Esophagus muscularis mucosa (tissue), 4 donors: ENCODE measurements at regions not wholly inside any gene's neighbourhood (a gene's known extent, or its start where the extent isn't known, plus 50 kb on each side); places are given as distances from the start of the nearest gene placed in this dataset.

Source experiments
- DNase-seq: peaks from one replicate; pipeline ENCODE4 v3.0.0-alpha.2; 2017; ENCODE audit errors: extremely low spot score
- H3K27ac ChIP-seq, 4 donors: fragments of 200-600 bp; sonication (generic); replicated peaks in 1 of 4; 1 replicate in 3 of 4; 2 replicates in 1 of 4; pipeline ENCODE4 v1.5.1; 2016 to 2019; ENCODE audit warnings: mild to moderate bottlenecking in 1 of 4
- H3K27me3 ChIP-seq, 4 donors: fragments of 200-600 bp; sonication (generic); one replicate each; pipeline versions ENCODE4 v1.5.1 to v1.6.0; 2016 to 2019
- H3K36me3 ChIP-seq, 4 donors: fragments of 200-600 bp; sonication (generic); one replicate each; pipeline ENCODE4 v1.5.1; 2016 to 2019
- H3K4me1 ChIP-seq, 4 donors: fragments of 200-600 bp; sonication (generic); one replicate each; pipeline ENCODE4 v1.5.1; 2016 to 2019
- H3K4me3 ChIP-seq, 4 donors: fragments of 200-600 bp; sonication (generic); 1 replicate in 2 of 4; 2 replicates in 2 of 4; pipeline ENCODE4 v1.5.1; 2016 to 2019; ENCODE audit warnings: mild to moderate bottlenecking in 4 of 4, moderate library complexity in 1 of 4
- H3K9me3 ChIP-seq, 4 donors: fragments of 200-600 bp; sonication (generic); 1 replicate in 3 of 4; 2 replicates in 1 of 4; pipeline ENCODE4 v1.5.1; 2016 to 2019
- CTCF ChIP-seq, 3 experiments: fragments of 200-600 bp in 2 of 3; fragments of 450-650 bp in 1 of 3; sonication (generic) in 2 of 3; IDR thresholded peaks; one replicate each; pipeline ENCODE4 v1.5.1; 2017 to 2019; ENCODE audit warnings: antibody characterized with exemption in 3 of 3, mild to moderate bottlenecking in 2 of 3, moderate library complexity in 1 of 3
- EP300 ChIP-seq: sonication (generic); formaldehyde crosslinking; IDR thresholded peaks from one replicate; pipeline ENCODE4 v1.6.1; 2017; ENCODE audit warnings: antibody characterized with exemption
- POLR2A ChIP-seq: fragments of 450-650 bp; IDR thresholded peaks from one replicate; pipeline ENCODE4 v1.6.1; 2017; ENCODE audit warnings: antibody characterized with exemption, moderate library complexity, mild to moderate bottlenecking, low read depth
- POLR2AphosphoS5 ChIP-seq, 2 donors: sonication (generic); formaldehyde crosslinking; IDR thresholded peaks; one replicate each; pipeline ENCODE4 v1.6.1; 2017; ENCODE audit warnings: antibody characterized with exemption in 2 of 2
- WGBS: methylation state at CpG from one replicate; pipeline ENCODE4 v1.1.5; 2018; 5-methylcytosine and 5-hydroxymethylcytosine counted together
- intact Hi-C: fragments of 100-400 bp; cut with DNase I; formaldehyde crosslinking; loops from one replicate; pipeline ENCODE4 v1.15.1; 2023

- intact Hi-C loops, result no loop called here
- Histone ChIP-seq H3K27me3 (no peaks in the 10 kb centered on the region), H3K4me1 (no peaks in the 10 kb centered on the region), H3K9me3 (no peaks in the 10 kb centered on the region), H3K4me3 (no peak overlapping the region), H3K36me3 (no peaks in the 10 kb centered on the region), H3K27ac (no peak overlapping the region)
- 95% methylated on average over 2 of the region's 2 CpGs for WGBS
- TF ChIP-seq POLR2A (no peak), EP300 (no peak), CTCF (IDR thresholded peaks at IDR 0.05) (no peak), POLR2AphosphoS5 (IDR thresholded peaks at IDR 0.05) (no peak)
- DNase-seq, result peak; percentile 31
Observed at GRCh38 chr18:7338846-7339245, 108.0 kb downstream of the LRRC30 start.

- Histone ChIP-seq H3K4me3 (no peak overlapping the region), H3K9me3 (no peaks in the 10 kb centered on the region), H3K27ac (no peak overlapping the region), H3K27me3 (no peaks in the 10 kb centered on the region), H3K36me3 (no peaks in the 10 kb centered on the region), H3K4me1 (no peaks in the 10 kb centered on the region)
- TF ChIP-seq POLR2AphosphoS5 (IDR thresholded peaks at IDR 0.05), result no peak
- no peak for TF ChIP-seq CTCF (IDR thresholded peaks at IDR 0.05)
- no peak for TF ChIP-seq EP300
- TF ChIP-seq POLR2A, result no peak
- DNase-seq, result peak; percentile 79
- WGBS, result 85% methylated on average over 6 of the region's 6 CpGs
- intact Hi-C loops, result no loop called here
Observed at GRCh38 chr18:7341581-7342337, 110.9 kb downstream of the LRRC30 start.

- 97% methylated on average over 6 of the region's 6 CpGs for WGBS
- DNase-seq, result no peak
- no peaks in the 10 kb centered on the region for H3K4me1 ChIP-seq
- intact Hi-C loops, result no loop called here
- H3K4me3 ChIP-seq, result no peak overlapping the region
- no peak for TF ChIP-seq CTCF (IDR thresholded peaks at IDR 0.05)
- no peak for TF ChIP-seq POLR2AphosphoS5 (IDR thresholded peaks at IDR 0.05)
- TF ChIP-seq EP300, result no peak
- TF ChIP-seq POLR2A, result no peak
- no peak overlapping the region for H3K27ac ChIP-seq
- H3K36me3 ChIP-seq, result no peaks in the 10 kb centered on the region
- no peaks in the 10 kb centered on the region for H3K9me3 ChIP-seq
- H3K27me3 ChIP-seq, result no peaks in the 10 kb centered on the region
Observed at GRCh38 chr18:7349181-7349837, 118.4 kb downstream of the LRRC30 start.

GRCh38 chr18:7358989-7359726, 128.3 kb downstream of the LRRC30 start:
- no peaks in the 10 kb centered on the region for H3K27me3 ChIP-seq
- peaks cover 0 to 7% (median 7%) of the 10 kb centered on the region in 4 donors for H3K4me1 ChIP-seq
- intact Hi-C loops, result no loop called here
- TF ChIP-seq EP300 (no peak), POLR2AphosphoS5 (IDR thresholded peaks at IDR 0.05) (no peak), POLR2A (no peak), CTCF (IDR thresholded peaks at IDR 0.05) (no peak)
- no peaks in the 10 kb centered on the region for H3K9me3 ChIP-seq
- WGBS, result 50% methylated on average over 8 of the region's 8 CpGs
- no peaks in the 10 kb centered on the region for H3K36me3 ChIP-seq
- H3K4me3 ChIP-seq, result no peak overlapping the region
- H3K27ac ChIP-seq, result no peak overlapping the region
- no peak for DNase-seq
